Mesenchymal stem cell (in vitro differentiated cells and primary cell): ENCODE measurements at regions not wholly inside any gene's neighbourhood (a gene's known extent, or its start where the extent isn't known, plus 50 kb on each side); places are given as distances from the start of the nearest gene placed in this dataset.
A peak's percentile ranks its signal among the peaks of the same experiment; 100 is the strongest.

ENCODE experiments used
- DNase-seq: peaks from one replicate; pipeline ENCODE4 v3.0.0-alpha.2; 2013
- H2AFZ ChIP-seq: one replicate; pipeline ENCODE4 v1.6.1; 2013; ENCODE audit warnings: low read depth, mild to moderate bottlenecking, control low read depth, inconsistent platforms, low read length, moderate library complexity
- H2AK5ac ChIP-seq: 2 replicates; pipeline ENCODE4 v1.6.1; 2013; ENCODE audit warnings: low read length, moderate library complexity, mild to moderate bottlenecking, inconsistent platforms; ENCODE audit not compliant: severe bottlenecking
- H2BK120ac ChIP-seq: one replicate; pipeline ENCODE4 v1.6.1; 2013; ENCODE audit warnings: low read depth, mild to moderate bottlenecking, inconsistent platforms, low read length, moderate library complexity
- H2BK12ac ChIP-seq, 2 experiments: one replicate each; pipeline ENCODE4 v1.6.1; 2013; ENCODE audit warnings: inconsistent platforms in 2 of 2, low read length in 2 of 2, mild to moderate bottlenecking in 2 of 2, moderate library complexity in 2 of 2, control low read depth in 1 of 2
- H2BK15ac ChIP-seq: one replicate; pipeline ENCODE4 v1.6.1; 2013; ENCODE audit warnings: mild to moderate bottlenecking, low read depth, inconsistent platforms; ENCODE audit not compliant: poor library complexity, severe bottlenecking
- H2BK5ac ChIP-seq: 2 replicates; pipeline ENCODE4 v1.6.1; 2013; ENCODE audit warnings: low read depth, mild to moderate bottlenecking, low read length, control low read depth, inconsistent platforms; ENCODE audit not compliant: poor library complexity, severe bottlenecking
- H3K14ac ChIP-seq, 2 experiments: one replicate each; pipeline ENCODE4 v1.6.1; 2013; ENCODE audit warnings: inconsistent platforms in 2 of 2, low read length in 2 of 2, control low read depth in 1 of 2, mild to moderate bottlenecking in 1 of 2, moderate library complexity in 1 of 2
- H3K18ac ChIP-seq, 2 experiments: one replicate each; pipeline ENCODE4 v1.6.1; 2013; ENCODE audit warnings: inconsistent platforms in 2 of 2, low read length in 2 of 2, control low read depth in 1 of 2, low read depth in 1 of 2, mild to moderate bottlenecking in 1 of 2
- H3K23ac ChIP-seq, 2 experiments: one replicate each; pipeline ENCODE4 v1.6.1; 2013; ENCODE audit warnings: inconsistent platforms in 2 of 2, low read length in 2 of 2, mild to moderate bottlenecking in 2 of 2, moderate library complexity in 2 of 2, control low read depth in 1 of 2
- H3K27ac ChIP-seq: 2 replicates; pipeline ENCODE4 v1.5.1; 2013; ENCODE audit warnings: mild to moderate bottlenecking, moderate library complexity, low read length, control low read depth, inconsistent platforms; ENCODE audit not compliant: poor library complexity, severe bottlenecking
- H3K27me3 ChIP-seq, 2 experiments: 2 replicates each; pipeline versions ENCODE4 v1.6.1 to v1.7.0; 2013; ENCODE audit warnings: low read length in 2 of 2, mild to moderate bottlenecking in 2 of 2, moderate library complexity in 2 of 2, control low read depth in 1 of 2, inconsistent platforms in 1 of 2; ENCODE audit not compliant: control insufficient read depth in 1 of 2, insufficient read depth in 1 of 2
- H3K36me3 ChIP-seq, 2 experiments: 2 replicates each; pipeline versions ENCODE4 v1.6.1 to v1.7.0; 2013; ENCODE audit warnings: low read length in 2 of 2, control low read depth in 1 of 2, inconsistent platforms in 1 of 2, low read depth in 1 of 2, mild to moderate bottlenecking in 1 of 2; ENCODE audit not compliant: insufficient read depth in 2 of 2, control insufficient read depth in 1 of 2
- H3K4ac ChIP-seq, 2 experiments: one replicate each; pipeline ENCODE4 v1.6.1; 2013; ENCODE audit warnings: inconsistent platforms in 2 of 2, low read length in 2 of 2, mild to moderate bottlenecking in 2 of 2, moderate library complexity in 2 of 2, control low read depth in 1 of 2, low read depth in 1 of 2
- H3K4me1 ChIP-seq: 2 replicates; pipeline ENCODE4 v1.6.1; 2013; ENCODE audit warnings: low read depth, low read length, control low read depth; ENCODE audit not compliant: control insufficient read depth, insufficient read depth
- H3K4me2 ChIP-seq: 2 replicates; pipeline ENCODE4 v1.6.1; 2013; ENCODE audit warnings: low read length, mild to moderate bottlenecking, inconsistent platforms; ENCODE audit not compliant: poor library complexity, severe bottlenecking
- H3K4me3 ChIP-seq, 2 experiments: 2 replicates each; pipeline versions ENCODE4 v1.5.1 to v1.7.0; 2013; ENCODE audit warnings: low read length in 2 of 2, mild to moderate bottlenecking in 2 of 2, control low read depth in 1 of 2, low read depth in 1 of 2; ENCODE audit not compliant: insufficient read depth in 1 of 2
- H3K79me1 ChIP-seq: replicated peaks from 2 replicates; pipeline ENCODE4 v1.6.1; 2013; ENCODE audit warnings: mild to moderate bottlenecking, control low read depth, low read length, inconsistent platforms; ENCODE audit not compliant: poor library complexity, severe bottlenecking
- H3K9ac ChIP-seq: 2 replicates; pipeline ENCODE4 v1.7.0; 2013; ENCODE audit warnings: mild to moderate bottlenecking, low read length, moderate library complexity
- H3K9me3 ChIP-seq: 2 replicates; pipeline ENCODE4 v1.7.0; 2013; ENCODE audit warnings: mild to moderate bottlenecking, low read length; ENCODE audit not compliant: control insufficient read depth
- H4K8ac ChIP-seq: one replicate; pipeline ENCODE4 v1.6.1; 2013; ENCODE audit warnings: inconsistent platforms, mild to moderate bottlenecking, low read length, moderate library complexity
- H4K91ac ChIP-seq: one replicate; pipeline ENCODE4 v1.6.1; 2013; ENCODE audit warnings: mild to moderate bottlenecking, low read length, inconsistent platforms
- WGBS: methylation state at CpG from one replicate; pipeline ENCODE4 v1.1.7; 2013; ENCODE audit warnings: mixed read lengths; 5-methylcytosine and 5-hydroxymethylcytosine counted together

GRCh38 chr3:115518100-115518852 lies 105.0 kb upstream of the GAP43 start:
- H3K9me3 ChIP-seq = no peaks in the 10 kb centered on the region
- H3K27ac ChIP-seq = peak overlapping the region; percentile 80
- no peak overlapping the region for H3K4ac ChIP-seq
- no peak overlapping the region for H2BK15ac ChIP-seq
- no peak overlapping the region for H3K14ac ChIP-seq
- no peak overlapping the region for H3K18ac ChIP-seq
- no peaks in the 10 kb centered on the region for H3K79me1 ChIP-seq
- H3K27me3 ChIP-seq = no peaks in the 10 kb centered on the region
- H2AFZ ChIP-seq = no peak overlapping the region
- peak overlapping the region; percentile 26 for H3K9ac ChIP-seq
- H2BK12ac ChIP-seq = no peak overlapping the region
- no peak overlapping the region for H3K4me2 ChIP-seq
- 5% methylated on average over 3 of the region's 4 CpGs for WGBS
- no peak overlapping the region for H4K8ac ChIP-seq
- H2BK120ac ChIP-seq = no peak overlapping the region
- no peak overlapping the region for H3K4me3 ChIP-seq
- H3K23ac ChIP-seq = no peak overlapping the region
- peak; percentile 88 for DNase-seq
- no peak overlapping the region for H2AK5ac ChIP-seq
- H3K4me1 ChIP-seq = peaks cover 2% of the 10 kb centered on the region
- H3K36me3 ChIP-seq = no peaks in the 10 kb centered on the region
- no peak overlapping the region for H4K91ac ChIP-seq
- no peak overlapping the region for H2BK5ac ChIP-seq

GRCh38 chr3:115520241-115520640 lies 103.1 kb upstream of the GAP43 start:
- 65% methylated on average over 2 of the region's 2 CpGs for WGBS
- Histone ChIP-seq H4K8ac (no peak overlapping the region), H3K36me3 (no peaks in the 10 kb centered on the region), H3K4ac (no peak overlapping the region), H4K91ac (no peak overlapping the region), H3K23ac (no peak overlapping the region), H2BK12ac (no peak overlapping the region), H3K4me3 (no peak overlapping the region), H2AFZ (no peak overlapping the region), H3K9me3 (no peaks in the 10 kb centered on the region), H3K4me1 (peaks cover 2% of the 10 kb centered on the region), H3K14ac (no peak overlapping the region), H3K27ac (no peak overlapping the region), H2BK15ac (no peak overlapping the region), H2BK5ac (no peak overlapping the region), H2AK5ac (no peak overlapping the region), H3K18ac (no peak overlapping the region), H3K9ac (no peak overlapping the region), H3K4me2 (no peak overlapping the region), H3K79me1 (no peaks in the 10 kb centered on the region), H3K27me3 (no peaks in the 10 kb centered on the region), H2BK120ac (no peak overlapping the region)
- no peak for DNase-seq

- Histone ChIP-seq H4K91ac (no peak overlapping the region), H3K27ac (no peak overlapping the region), H3K4ac (peak overlapping the region in 1 of 2 experiments; percentile 3), H3K4me2 (no peak overlapping the region), H2BK5ac (no peak overlapping the region), H3K79me1 (no peaks in the 10 kb centered on the region), H3K4me1 (peaks cover 2% of the 10 kb centered on the region), H2BK15ac (no peak overlapping the region), H3K14ac (no peak overlapping the region), H3K4me3 (no peak overlapping the region), H2AK5ac (no peak overlapping the region), H2AFZ (no peak overlapping the region), H4K8ac (no peak overlapping the region), H2BK12ac (peak overlapping the region in 1 of 2 experiments; percentile 10), H2BK120ac (no peak overlapping the region), H3K23ac (no peak overlapping the region), H3K27me3 (no peaks in the 10 kb centered on the region), H3K9me3 (no peaks in the 10 kb centered on the region), H3K18ac (no peak overlapping the region), H3K9ac (no peak overlapping the region), H3K36me3 (no peaks in the 10 kb centered on the region)
- DNase-seq = no peak
Measured at GRCh38 chr3:115520651-115521245, 102.6 kb upstream of the GAP43 start.

- no peaks in the 10 kb centered on the region for H3K79me1 ChIP-seq
- H2AFZ ChIP-seq = no peak overlapping the region
- no peak overlapping the region for H3K14ac ChIP-seq
- H3K4ac ChIP-seq = no peak overlapping the region
- no peaks in the 10 kb centered on the region for H3K36me3 ChIP-seq
- DNase-seq = no peak
- H3K4me1 ChIP-seq = peaks cover 2% of the 10 kb centered on the region
- H3K4me2 ChIP-seq = no peak overlapping the region
- H3K4me3 ChIP-seq = no peak overlapping the region
- no peaks in the 10 kb centered on the region for H3K9me3 ChIP-seq
- H2AK5ac ChIP-seq = no peak overlapping the region
- no peak overlapping the region for H3K9ac ChIP-seq
- WGBS = 95% methylated on average over 1 of the region's 1 CpG
- H4K8ac ChIP-seq = peak overlapping the region; percentile 15
- no peak overlapping the region for H3K23ac ChIP-seq
- no peak overlapping the region for H2BK5ac ChIP-seq
- H2BK120ac ChIP-seq = no peak overlapping the region
- no peak overlapping the region for H3K18ac ChIP-seq
- H4K91ac ChIP-seq = no peak overlapping the region
- no peak overlapping the region for H2BK12ac ChIP-seq
- no peak overlapping the region for H2BK15ac ChIP-seq
- H3K27me3 ChIP-seq = no peaks in the 10 kb centered on the region
- H3K27ac ChIP-seq = no peak overlapping the region
Measured at GRCh38 chr3:115523458-115523857, 99.9 kb upstream of the GAP43 start.
